ENCODE measurements at regions not wholly inside any gene's neighbourhood (a gene's known extent, or its start where the extent isn't known, plus 50 kb on each side); places are given as distances from the start of the nearest gene placed in this dataset.

- Histone ChIP-seq H3K4me3 (ENCODE audit: low read length in 3 of 3) (no peak overlapping the region), H3K9ac (ENCODE audit: low read length in 3 of 3) (no peak overlapping the region), H3K4me1 (ENCODE audit: control insufficient read depth in 2 of 3, insufficient read depth in 2 of 3, low read depth in 1 of 3, low read length in 3 of 3) (no peaks in the 10 kb centered on the region), H3K9me3 (ENCODE audit: control insufficient read depth in 2 of 3, insufficient read depth in 1 of 3, low read length in 3 of 3) (no peaks in the 10 kb centered on the region), H3K27ac (ENCODE audit: low read depth in 2 of 2, low read length in 2 of 2) (no peak overlapping the region), H3K27me3 (ENCODE audit: control insufficient read depth, insufficient read depth, low read length) (no peaks in the 10 kb centered on the region), H3K36me3 (ENCODE audit: control insufficient read depth in 2 of 3, insufficient read depth in 3 of 3, low read length in 3 of 3) (no peaks in the 10 kb centered on the region)
- FAIRE-seq (no peak), DNase-seq (no peak)
- no peak for TF ChIP-seq CTCF (IDR thresholded peaks at IDR 0.05; ENCODE audit: borderline replicate concordance, extremely low read depth, insufficient read depth)
- intact Hi-C loops (cut with DNase I) = no loop called here
Measured at GRCh38 chr11:106353031-106353430, 275.6 kb downstream of the AASDHPPT start.

GRCh38 chr11:106369224-106369623 lies 291.8 kb downstream of the AASDHPPT start:
- no peaks in the 10 kb centered on the region for H3K9me3 ChIP-seq (ENCODE audit: control insufficient read depth in 2 of 3, insufficient read depth in 1 of 3, low read length in 3 of 3)
- no peak overlapping the region for H3K9ac ChIP-seq (ENCODE audit: low read length in 3 of 3)
- no peak for TF ChIP-seq CTCF (IDR thresholded peaks at IDR 0.05; ENCODE audit: borderline replicate concordance, extremely low read depth, insufficient read depth)
- no peaks in the 10 kb centered on the region for H3K27me3 ChIP-seq (ENCODE audit: control insufficient read depth, insufficient read depth, low read length)
- H3K4me1 ChIP-seq (ENCODE audit: control insufficient read depth in 2 of 3, insufficient read depth in 2 of 3, low read depth in 1 of 3, low read length in 3 of 3) = no peaks in the 10 kb centered on the region
- intact Hi-C loops (cut with DNase I) = no loop called here
- DNase-seq (no peak), FAIRE-seq (no peak)
- H3K4me3 ChIP-seq (ENCODE audit: low read length in 3 of 3) = no peak overlapping the region
- no peak overlapping the region for H3K27ac ChIP-seq (ENCODE audit: low read depth in 2 of 2, low read length in 2 of 2)
- no peaks in the 10 kb centered on the region for H3K36me3 ChIP-seq (ENCODE audit: control insufficient read depth in 2 of 3, insufficient read depth in 3 of 3, low read length in 3 of 3)

- H3K27ac ChIP-seq (ENCODE audit: low read depth in 2 of 2, low read length in 2 of 2) = no peak overlapping the region
- H3K36me3 ChIP-seq (ENCODE audit: control insufficient read depth in 2 of 3, insufficient read depth in 3 of 3, low read length in 3 of 3) = no peaks in the 10 kb centered on the region
- no peaks in the 10 kb centered on the region for H3K4me1 ChIP-seq (ENCODE audit: control insufficient read depth in 2 of 3, insufficient read depth in 2 of 3, low read depth in 1 of 3, low read length in 3 of 3)
- intact Hi-C loops (cut with DNase I) = no loop called here
- no peak for TF ChIP-seq CTCF (IDR thresholded peaks at IDR 0.05; ENCODE audit: borderline replicate concordance, extremely low read depth, insufficient read depth)
- FAIRE-seq (no peak), DNase-seq (no peak)
- no peaks in the 10 kb centered on the region for H3K9me3 ChIP-seq (ENCODE audit: control insufficient read depth in 2 of 3, insufficient read depth in 1 of 3, low read length in 3 of 3)
- no peak overlapping the region for H3K9ac ChIP-seq (ENCODE audit: low read length in 3 of 3)
- H3K27me3 ChIP-seq (ENCODE audit: control insufficient read depth, insufficient read depth, low read length) = no peaks in the 10 kb centered on the region
- no peak overlapping the region for H3K4me3 ChIP-seq (ENCODE audit: low read length in 3 of 3)
Measured at GRCh38 chr11:106378513-106379179, 301.2 kb downstream of the AASDHPPT start.

GRCh38 chr11:106379265-106379664 lies 301.8 kb downstream of the AASDHPPT start:
- DNase-seq (no peak), FAIRE-seq (no peak)
- H3K4me1 ChIP-seq (ENCODE audit: control insufficient read depth in 2 of 3, insufficient read depth in 2 of 3, low read depth in 1 of 3, low read length in 3 of 3) = no peaks in the 10 kb centered on the region
- H3K9me3 ChIP-seq (ENCODE audit: control insufficient read depth in 2 of 3, insufficient read depth in 1 of 3, low read length in 3 of 3) = no peaks in the 10 kb centered on the region
- H3K36me3 ChIP-seq (ENCODE audit: control insufficient read depth in 2 of 3, insufficient read depth in 3 of 3, low read length in 3 of 3) = no peaks in the 10 kb centered on the region
- H3K27me3 ChIP-seq (ENCODE audit: control insufficient read depth, insufficient read depth, low read length) = no peaks in the 10 kb centered on the region
- no peak for TF ChIP-seq CTCF (IDR thresholded peaks at IDR 0.05; ENCODE audit: borderline replicate concordance, extremely low read depth, insufficient read depth)
- no peak overlapping the region for H3K9ac ChIP-seq (ENCODE audit: low read length in 3 of 3)
- H3K27ac ChIP-seq (ENCODE audit: low read depth in 2 of 2, low read length in 2 of 2) = no peak overlapping the region
- no peak overlapping the region for H3K4me3 ChIP-seq (ENCODE audit: low read length in 3 of 3)
- intact Hi-C loops (cut with DNase I) = no loop called here

All from kidney (tissue), 13 donors.